HEK293T (cell line): ENCODE measurements at regions not wholly inside any gene's neighbourhood (a gene's known extent, or its start where the extent isn't known, plus 50 kb on each side); places are given as distances from the start of the nearest gene placed in this dataset.

Experiments used
- BHLHE40 ChIP-seq: fragments of 450-650 bp; IDR thresholded peaks from 2 replicates; pipeline ENCODE4 v1.6.1; 2016; ENCODE audit warnings: mild to moderate bottlenecking, moderate library complexity, borderline replicate concordance
- ELF4 ChIP-seq: fragments of 450-650 bp; IDR thresholded peaks from 2 replicates; pipeline ENCODE4 v1.6.1; 2017; ENCODE audit warnings: antibody characterized with exemption
- FOXA1 ChIP-seq: fragments of 450-650 bp; IDR thresholded peaks from 2 replicates; pipeline ENCODE4 v1.6.1; 2016; ENCODE audit warnings: mild to moderate bottlenecking
- FOXK2 ChIP-seq: fragments of 450-650 bp; IDR thresholded peaks from 2 replicates; pipeline ENCODE4 v1.6.1; 2016; ENCODE audit warnings: mild to moderate bottlenecking
- PKNOX1 ChIP-seq: fragments of 450-650 bp; IDR thresholded peaks from 2 replicates; pipeline ENCODE4 v1.6.1; 2016
- SUZ12 ChIP-seq: fragments of 450-650 bp; IDR thresholded peaks from 2 replicates; pipeline ENCODE4 v1.6.1; 2016; ENCODE audit warnings: mild to moderate bottlenecking
- TARDBP ChIP-seq: fragments of 450-650 bp; IDR thresholded peaks from 2 replicates; pipeline ENCODE4 v1.6.1; 2016

- TF ChIP-seq BHLHE40 (no peak), FOXK2 (no peak), ELF4 (no peak), PKNOX1 (no peak), SUZ12 (no peak), TARDBP (no peak), FOXA1 (no peak)
These were observed 1455.6 kb upstream of the TMEM132C start for GRCh38 chr12:126811391-126811790.
